ENCODE measurements at regions not wholly inside any gene's neighbourhood (a gene's known extent, or its start where the extent isn't known, plus 50 kb on each side); places are given as distances from the start of the nearest gene placed in this dataset.

DNA sequence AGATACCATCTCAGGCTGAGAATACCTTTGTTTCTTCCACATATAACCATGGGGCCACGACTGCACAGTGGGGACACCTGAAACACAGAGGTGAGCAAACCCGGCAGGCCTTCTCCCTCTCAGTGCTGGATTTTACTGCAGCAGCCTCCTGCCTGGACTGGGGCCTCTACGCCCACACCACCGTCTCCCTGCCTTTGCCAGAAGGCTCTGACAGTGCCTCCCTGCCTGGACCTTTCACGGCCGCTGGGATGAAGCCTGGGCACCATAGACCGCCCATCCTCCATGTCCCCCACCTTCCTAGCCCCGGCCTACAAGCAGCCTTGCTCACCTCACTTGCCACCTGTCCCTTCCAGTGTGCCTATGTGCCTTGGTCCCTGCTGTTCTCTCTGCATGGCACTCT, 214.3 kb downstream of the NFKBIZ start:
- TF ChIP-seq SRSF1 (optimal IDR thresholded peaks at IDR 0.05; ENCODE audit: low read depth, low read length) (no peak), AFF4 (CRISPR knock-in tag; IDR thresholded peaks at IDR 0.05) (no peak), ZNF317 (CRISPR knock-in tag; IDR thresholded peaks at IDR 0.05) (no peak), POGK (CRISPR knock-in tag; conservative IDR thresholded peaks at IDR 0.05) (no peak), ZNF792 (CRISPR knock-in tag; IDR thresholded peaks at IDR 0.05) (no peak), DPF2 (CRISPR knock-in tag; IDR thresholded peaks at IDR 0.05; ENCODE audit: borderline replicate concordance, low read depth) (no peak)
- TF ChIP-seq, protein P1, sequence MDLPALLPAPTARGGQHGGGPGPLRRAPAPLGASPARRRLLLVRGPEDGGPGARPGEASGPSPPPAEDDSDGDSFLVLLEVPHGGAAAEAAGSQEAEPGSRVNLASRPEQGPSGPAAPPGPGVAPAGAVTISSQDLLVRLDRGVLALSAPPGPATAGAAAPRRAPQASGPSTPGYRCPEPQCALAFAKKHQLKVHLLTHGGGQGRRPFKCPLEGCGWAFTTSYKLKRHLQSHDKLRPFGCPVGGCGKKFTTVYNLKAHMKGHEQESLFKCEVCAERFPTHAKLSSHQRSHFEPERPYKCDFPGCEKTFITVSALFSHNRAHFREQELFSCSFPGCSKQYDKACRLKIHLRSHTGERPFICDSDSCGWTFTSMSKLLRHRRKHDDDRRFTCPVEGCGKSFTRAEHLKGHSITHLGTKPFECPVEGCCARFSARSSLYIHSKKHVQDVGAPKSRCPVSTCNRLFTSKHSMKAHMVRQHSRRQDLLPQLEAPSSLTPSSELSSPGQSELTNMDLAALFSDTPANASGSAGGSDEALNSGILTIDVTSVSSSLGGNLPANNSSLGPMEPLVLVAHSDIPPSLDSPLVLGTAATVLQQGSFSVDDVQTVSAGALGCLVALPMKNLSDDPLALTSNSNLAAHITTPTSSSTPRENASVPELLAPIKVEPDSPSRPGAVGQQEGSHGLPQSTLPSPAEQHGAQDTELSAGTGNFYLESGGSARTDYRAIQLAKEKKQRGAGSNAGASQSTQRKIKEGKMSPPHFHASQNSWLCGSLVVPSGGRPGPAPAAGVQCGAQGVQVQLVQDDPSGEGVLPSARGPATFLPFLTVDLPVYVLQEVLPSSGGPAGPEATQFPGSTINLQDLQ (CRISPR knock-in tag; IDR thresholded peaks at IDR 0.05): no peak
- TF ChIP-seq, protein P2, sequence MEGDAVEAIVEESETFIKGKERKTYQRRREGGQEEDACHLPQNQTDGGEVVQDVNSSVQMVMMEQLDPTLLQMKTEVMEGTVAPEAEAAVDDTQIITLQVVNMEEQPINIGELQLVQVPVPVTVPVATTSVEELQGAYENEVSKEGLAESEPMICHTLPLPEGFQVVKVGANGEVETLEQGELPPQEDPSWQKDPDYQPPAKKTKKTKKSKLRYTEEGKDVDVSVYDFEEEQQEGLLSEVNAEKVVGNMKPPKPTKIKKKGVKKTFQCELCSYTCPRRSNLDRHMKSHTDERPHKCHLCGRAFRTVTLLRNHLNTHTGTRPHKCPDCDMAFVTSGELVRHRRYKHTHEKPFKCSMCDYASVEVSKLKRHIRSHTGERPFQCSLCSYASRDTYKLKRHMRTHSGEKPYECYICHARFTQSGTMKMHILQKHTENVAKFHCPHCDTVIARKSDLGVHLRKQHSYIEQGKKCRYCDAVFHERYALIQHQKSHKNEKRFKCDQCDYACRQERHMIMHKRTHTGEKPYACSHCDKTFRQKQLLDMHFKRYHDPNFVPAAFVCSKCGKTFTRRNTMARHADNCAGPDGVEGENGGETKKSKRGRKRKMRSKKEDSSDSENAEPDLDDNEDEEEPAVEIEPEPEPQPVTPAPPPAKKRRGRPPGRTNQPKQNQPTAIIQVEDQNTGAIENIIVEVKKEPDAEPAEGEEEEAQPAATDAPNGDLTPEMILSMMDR (CRISPR knock-in tag; IDR thresholded peaks at IDR 0.05): no peak
